ENCODE measurements at regions not wholly inside any gene's neighbourhood (a gene's known extent, or its start where the extent isn't known, plus 50 kb on each side); places are given as distances from the start of the nearest gene placed in this dataset.

DNA sequence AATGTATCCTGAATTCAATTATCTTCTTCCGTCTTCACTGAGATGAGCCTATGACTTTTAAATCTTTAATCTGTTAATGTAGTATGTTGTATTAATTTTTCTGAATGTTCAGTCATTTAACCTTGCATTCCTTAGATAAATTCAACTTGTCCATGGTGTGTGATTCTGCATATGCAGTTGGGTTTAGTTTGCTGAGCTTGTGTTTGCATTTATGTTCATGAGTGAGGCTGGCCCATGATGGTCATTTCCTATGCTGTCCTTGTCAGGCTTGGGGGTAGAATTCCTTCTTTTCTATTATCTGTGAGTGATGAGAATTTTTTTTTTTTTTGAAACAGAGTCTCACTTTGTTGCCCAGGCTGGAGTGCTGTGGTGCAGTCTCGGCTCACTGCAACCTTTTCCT lies 131.8 kb upstream of the COL5A1 start:
- no peak for ATAC-seq
- no peaks in the 10 kb centered on the region for H3K27me3 ChIP-seq (ENCODE audit: control insufficient read depth, insufficient read depth, low read length)

DNA sequence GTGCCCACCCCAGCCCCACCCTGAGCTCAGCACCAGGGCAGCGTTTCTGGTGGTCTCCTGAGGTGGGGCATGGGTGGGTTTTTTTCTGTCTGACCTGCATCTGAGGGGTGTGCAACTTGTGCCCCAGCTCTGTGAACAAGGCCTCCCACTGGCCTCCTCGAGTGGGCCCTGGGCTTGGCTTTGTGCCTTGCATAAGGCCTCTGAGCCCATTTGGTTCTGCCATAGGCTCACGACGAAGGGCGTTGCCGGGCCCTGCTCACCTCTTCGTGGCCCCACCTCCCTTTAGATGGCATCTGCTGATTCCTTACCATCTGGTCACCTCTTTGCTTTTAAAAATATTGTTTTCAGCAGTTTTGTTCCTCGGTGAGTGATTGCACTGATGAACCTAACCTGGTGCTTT lies 127.1 kb upstream of the COL5A1 start:
- Histone ChIP-seq H3K36me3 (ENCODE audit: control insufficient read depth, insufficient read depth, low read length) (no peaks in the 10 kb centered on the region), H3K27me3 (ENCODE audit: control insufficient read depth, insufficient read depth, low read length) (no peaks in the 10 kb centered on the region), H3K9me3 (ENCODE audit: control insufficient read depth, insufficient read depth, low read length) (no peaks in the 10 kb centered on the region), H3K4me1 (ENCODE audit: control insufficient read depth, insufficient read depth, low read length) (no peaks in the 10 kb centered on the region), H3K4me3 (ENCODE audit: low read length) (no peak overlapping the region), H3K27ac (ENCODE audit: low read length) (no peak overlapping the region)
- intact Hi-C loops (cut with micrococcal nuclease): no loop called here
- Mint-ChIP-seq H3K4me1 (no peaks in the 10 kb centered on the region), H3K36me3 (no peaks in the 10 kb centered on the region), H3K9me3 (no peaks in the 10 kb centered on the region), H3K27ac (no peak overlapping the region), H3K27me3 (ENCODE audit: low read depth in 2 of 2) (peaks cover 0 to 12% of the 10 kb centered on the region in 2 donors), H3K4me3 (no peak overlapping the region)
- ATAC-seq (no peak), DNase-seq (no peak)
- TF ChIP-seq, protein P1, sequence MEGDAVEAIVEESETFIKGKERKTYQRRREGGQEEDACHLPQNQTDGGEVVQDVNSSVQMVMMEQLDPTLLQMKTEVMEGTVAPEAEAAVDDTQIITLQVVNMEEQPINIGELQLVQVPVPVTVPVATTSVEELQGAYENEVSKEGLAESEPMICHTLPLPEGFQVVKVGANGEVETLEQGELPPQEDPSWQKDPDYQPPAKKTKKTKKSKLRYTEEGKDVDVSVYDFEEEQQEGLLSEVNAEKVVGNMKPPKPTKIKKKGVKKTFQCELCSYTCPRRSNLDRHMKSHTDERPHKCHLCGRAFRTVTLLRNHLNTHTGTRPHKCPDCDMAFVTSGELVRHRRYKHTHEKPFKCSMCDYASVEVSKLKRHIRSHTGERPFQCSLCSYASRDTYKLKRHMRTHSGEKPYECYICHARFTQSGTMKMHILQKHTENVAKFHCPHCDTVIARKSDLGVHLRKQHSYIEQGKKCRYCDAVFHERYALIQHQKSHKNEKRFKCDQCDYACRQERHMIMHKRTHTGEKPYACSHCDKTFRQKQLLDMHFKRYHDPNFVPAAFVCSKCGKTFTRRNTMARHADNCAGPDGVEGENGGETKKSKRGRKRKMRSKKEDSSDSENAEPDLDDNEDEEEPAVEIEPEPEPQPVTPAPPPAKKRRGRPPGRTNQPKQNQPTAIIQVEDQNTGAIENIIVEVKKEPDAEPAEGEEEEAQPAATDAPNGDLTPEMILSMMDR (IDR thresholded peaks at IDR 0.05): no peak
- WGBS (ENCODE audit: insufficient coverage): 87% methylated on average over 8 of the region's 8 CpGs

More for the DNA sequence above, 131.8 kb upstream of the COL5A1 start:
- Histone ChIP-seq H3K4me3 (ENCODE audit: low read length) (no peak overlapping the region), H3K4me1 (ENCODE audit: control insufficient read depth, insufficient read depth, low read length) (no peaks in the 10 kb centered on the region), H3K27ac (ENCODE audit: low read length) (no peak overlapping the region), H3K36me3 (ENCODE audit: control insufficient read depth, insufficient read depth, low read length) (no peaks in the 10 kb centered on the region), H3K9me3 (ENCODE audit: control insufficient read depth, insufficient read depth, low read length) (no peaks in the 10 kb centered on the region)
- Mint-ChIP-seq H3K27ac (no peak overlapping the region), H3K27me3 (ENCODE audit: low read depth in 2 of 2) (peaks cover 0 to 17% of the 10 kb centered on the region in 2 donors), H3K9me3 (no peaks in the 10 kb centered on the region), H3K36me3 (no peaks in the 10 kb centered on the region), H3K4me1 (no peaks in the 10 kb centered on the region), H3K4me3 (no peak overlapping the region)
- no peak for DNase-seq
- intact Hi-C loops (cut with micrococcal nuclease): no loop called here
- TF ChIP-seq, protein P1 (IDR thresholded peaks at IDR 0.05): no peak
- 88% methylated on average over 1 of the region's 2 CpGs for WGBS (ENCODE audit: insufficient coverage)

DNA sequence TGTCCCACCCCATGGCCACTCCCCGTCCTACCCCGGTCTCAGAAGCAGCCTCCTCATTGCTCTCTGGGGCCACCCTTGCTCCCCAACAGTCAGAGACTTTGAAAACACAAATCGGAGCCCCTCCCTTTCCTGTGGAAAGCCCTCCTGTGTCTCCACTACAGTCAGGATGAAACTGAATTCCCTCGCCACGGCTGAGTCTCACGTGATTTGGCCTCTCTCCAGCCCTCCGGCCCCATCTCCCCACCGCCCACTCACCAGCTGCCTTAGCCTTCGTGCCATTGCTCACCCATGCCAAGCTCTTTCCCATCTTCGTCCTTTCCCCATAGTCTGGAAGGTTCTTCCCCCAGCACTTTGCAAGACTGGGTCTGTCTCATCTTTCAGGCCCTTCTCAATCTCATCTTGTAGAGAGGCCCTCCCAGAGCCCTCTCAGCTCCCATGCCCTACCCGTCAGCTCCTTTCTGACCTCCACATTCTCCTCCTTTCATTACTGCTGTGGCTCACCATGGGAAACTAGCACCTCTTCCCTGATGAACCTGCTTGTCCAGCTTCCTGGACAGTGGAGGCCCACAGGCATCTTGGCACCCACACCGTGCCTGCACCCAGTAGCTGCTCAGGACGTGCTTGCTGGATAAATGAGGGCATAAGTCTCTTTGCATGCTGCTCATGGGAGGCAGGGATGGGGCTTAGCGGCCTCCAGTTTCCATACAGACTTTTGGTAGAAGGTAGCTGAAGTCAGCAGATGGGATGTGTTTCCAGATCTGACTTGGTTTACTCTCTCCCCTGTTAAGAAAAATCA lies 126.4 kb upstream of the COL5A1 start:
- Histone ChIP-seq H3K9me3 (ENCODE audit: control insufficient read depth, insufficient read depth, low read length) (no peaks in the 10 kb centered on the region), H3K4me1 (ENCODE audit: control insufficient read depth, insufficient read depth, low read length) (no peaks in the 10 kb centered on the region), H3K36me3 (ENCODE audit: control insufficient read depth, insufficient read depth, low read length) (no peaks in the 10 kb centered on the region), H3K27me3 (ENCODE audit: control insufficient read depth, insufficient read depth, low read length) (no peaks in the 10 kb centered on the region), H3K4me3 (ENCODE audit: low read length) (no peak overlapping the region), H3K27ac (ENCODE audit: low read length) (no peak overlapping the region)
- 82% methylated on average over 14 of the region's 14 CpGs for WGBS (ENCODE audit: insufficient coverage)
- Mint-ChIP-seq H3K4me1 (no peaks in the 10 kb centered on the region), H3K27me3 (ENCODE audit: low read depth in 2 of 2) (peaks cover 0 to 9% of the 10 kb centered on the region in 2 donors), H3K36me3 (no peaks in the 10 kb centered on the region), H3K27ac (no peak overlapping the region), H3K9me3 (no peaks in the 10 kb centered on the region), H3K4me3 (no peak overlapping the region)
- ATAC-seq: no peak
- intact Hi-C loops (cut with micrococcal nuclease): no loop called here
- DNase-seq: no peak
- TF ChIP-seq, protein P1 (IDR thresholded peaks at IDR 0.05): no peak

DNA sequence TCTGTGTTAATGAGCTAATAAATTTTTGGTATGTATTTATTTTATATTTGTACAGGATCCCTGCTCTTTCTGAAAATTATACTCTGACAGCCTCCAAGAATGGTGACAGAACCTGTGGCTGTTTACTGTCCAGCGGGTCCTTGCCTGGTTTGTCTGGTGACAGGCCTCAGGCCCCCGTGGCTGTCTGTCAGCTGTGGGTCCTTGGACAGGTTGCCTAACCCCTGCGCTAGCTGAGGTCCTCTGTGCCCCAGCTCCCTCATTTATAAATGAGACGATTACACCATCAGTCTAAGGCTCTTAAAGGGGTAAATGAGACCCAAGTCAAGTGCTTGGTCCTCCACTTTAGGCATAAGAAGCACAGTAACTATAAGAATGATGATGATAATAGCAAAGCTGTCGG lies 125.1 kb upstream of the COL5A1 start:
- no peak overlapping the region for H3K27ac Mint-ChIP-seq
- no peaks in the 10 kb centered on the region for H3K4me1 Mint-ChIP-seq
- 89% methylated on average over 5 of the region's 5 CpGs for WGBS (ENCODE audit: insufficient coverage)
- TF ChIP-seq, protein P1 (IDR thresholded peaks at IDR 0.05): no peak
- H3K36me3 Mint-ChIP-seq: no peaks in the 10 kb centered on the region
- Histone ChIP-seq H3K27ac (ENCODE audit: low read length) (no peak overlapping the region), H3K36me3 (ENCODE audit: control insufficient read depth, insufficient read depth, low read length) (no peaks in the 10 kb centered on the region), H3K27me3 (ENCODE audit: control insufficient read depth, insufficient read depth, low read length) (no peaks in the 10 kb centered on the region), H3K9me3 (ENCODE audit: control insufficient read depth, insufficient read depth, low read length) (no peaks in the 10 kb centered on the region), H3K4me3 (ENCODE audit: low read length) (no peak overlapping the region), H3K4me1 (ENCODE audit: control insufficient read depth, insufficient read depth, low read length) (no peaks in the 10 kb centered on the region)
- ATAC-seq: no peak
- no peaks in the 10 kb centered on the region for H3K9me3 Mint-ChIP-seq
- no peak for DNase-seq
- intact Hi-C loops (cut with micrococcal nuclease): no loop called here
- H3K27me3 Mint-ChIP-seq (ENCODE audit: low read depth in 2 of 2): peaks cover 0 to 6% of the 10 kb centered on the region in 2 donors
- no peak overlapping the region for H3K4me3 Mint-ChIP-seq

Measured in natural killer cell (primary cell).